RWPE2 (cell line): ENCODE measurements at regions not wholly inside any gene's neighbourhood (a gene's known extent, or its start where the extent isn't known, plus 50 kb on each side); places are given as distances from the start of the nearest gene placed in this dataset.
"Not testable (repeated sequence)": the region's sequence is repeated elsewhere in the genome, so short reads cannot be mapped to it uniquely, and the experiment has no call there.

ENCODE experiments used
- ATAC-seq: fragments of 200-7000 bp; cut with Tn5 transposase; 3 replicates; pipeline ENCODE4 v1.9.1; 2021; ENCODE audit warnings: low read depth
- DNase-seq: peaks from one replicate; pipeline ENCODE4 v3.0.0-alpha.2; 2020; ENCODE audit warnings: low spot score
- H3K27ac ChIP-seq: fragments of 450-650 bp; 2 replicates; pipeline ENCODE4 v1.5.1; 2017; ENCODE audit warnings: mild to moderate bottlenecking; ENCODE audit not compliant: poor library complexity, severe bottlenecking
- H3K27me3 ChIP-seq: fragments of 250-450 bp; sonication (Bioruptor Pico); 2 replicates; pipeline ENCODE4 v1.5.1; 2021; ENCODE audit warnings: mild to moderate bottlenecking, moderate library complexity; ENCODE audit not compliant: insufficient read depth, poor library complexity, severe bottlenecking
- H3K36me3 ChIP-seq: fragments of 250-450 bp; sonication (Bioruptor Pico); 2 replicates; pipeline ENCODE4 v1.5.1; 2020; ENCODE audit warnings: low read depth, mild to moderate bottlenecking, moderate library complexity
- H3K4me1 ChIP-seq: fragments of 250-450 bp; sonication (Bioruptor Pico); 2 replicates; pipeline ENCODE4 v1.5.1; 2021; ENCODE audit warnings: mild to moderate bottlenecking, moderate library complexity; ENCODE audit not compliant: insufficient read depth, poor library complexity, severe bottlenecking
- H3K4me3 ChIP-seq: fragments of 250-450 bp; sonication (Bioruptor Pico); 2 replicates; pipeline ENCODE4 v1.5.1; 2021; ENCODE audit warnings: mild to moderate bottlenecking, moderate library complexity; ENCODE audit not compliant: severe bottlenecking
- H3K9me3 ChIP-seq: fragments of 250-450 bp; sonication (Bioruptor Pico); 2 replicates; pipeline ENCODE4 v1.5.1; 2021; ENCODE audit warnings: mild to moderate bottlenecking, moderate library complexity; ENCODE audit not compliant: severe bottlenecking
- TF ChIP-seq, protein P1 (sequence below): fragments of 450-650 bp; IDR thresholded peaks from one replicate; pipeline ENCODE4 v1.5.1; 2017; ENCODE audit warnings: mild to moderate bottlenecking, moderate library complexity; ENCODE audit not compliant: poor library complexity, severe bottlenecking

DNA sequence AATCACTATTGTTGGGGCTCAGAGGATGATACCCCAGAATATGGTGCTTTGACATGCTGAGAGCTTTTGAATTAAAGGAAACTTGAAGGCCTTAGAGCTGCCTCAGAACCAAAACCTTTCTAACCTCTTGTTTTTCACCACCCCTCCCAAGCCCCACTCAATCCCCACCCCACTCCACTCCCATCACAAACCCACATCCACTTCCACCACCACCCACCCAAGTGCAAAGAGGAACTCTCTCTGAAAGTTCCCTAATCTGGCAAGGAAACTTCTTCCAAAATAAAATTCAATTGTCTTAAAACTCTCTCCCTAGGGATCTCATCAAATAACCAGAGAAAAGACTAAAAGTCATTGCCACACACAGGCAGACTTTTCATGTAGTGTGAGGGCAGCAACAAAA, 301.2 kb upstream of the ARHGEF26 start:
- TF ChIP-seq, protein P1, sequence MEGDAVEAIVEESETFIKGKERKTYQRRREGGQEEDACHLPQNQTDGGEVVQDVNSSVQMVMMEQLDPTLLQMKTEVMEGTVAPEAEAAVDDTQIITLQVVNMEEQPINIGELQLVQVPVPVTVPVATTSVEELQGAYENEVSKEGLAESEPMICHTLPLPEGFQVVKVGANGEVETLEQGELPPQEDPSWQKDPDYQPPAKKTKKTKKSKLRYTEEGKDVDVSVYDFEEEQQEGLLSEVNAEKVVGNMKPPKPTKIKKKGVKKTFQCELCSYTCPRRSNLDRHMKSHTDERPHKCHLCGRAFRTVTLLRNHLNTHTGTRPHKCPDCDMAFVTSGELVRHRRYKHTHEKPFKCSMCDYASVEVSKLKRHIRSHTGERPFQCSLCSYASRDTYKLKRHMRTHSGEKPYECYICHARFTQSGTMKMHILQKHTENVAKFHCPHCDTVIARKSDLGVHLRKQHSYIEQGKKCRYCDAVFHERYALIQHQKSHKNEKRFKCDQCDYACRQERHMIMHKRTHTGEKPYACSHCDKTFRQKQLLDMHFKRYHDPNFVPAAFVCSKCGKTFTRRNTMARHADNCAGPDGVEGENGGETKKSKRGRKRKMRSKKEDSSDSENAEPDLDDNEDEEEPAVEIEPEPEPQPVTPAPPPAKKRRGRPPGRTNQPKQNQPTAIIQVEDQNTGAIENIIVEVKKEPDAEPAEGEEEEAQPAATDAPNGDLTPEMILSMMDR = no peak
- H3K27ac ChIP-seq = no peak overlapping the region
- no peaks in the 10 kb centered on the region for H3K27me3 ChIP-seq
- H3K4me3 ChIP-seq = no peak overlapping the region
- H3K36me3 ChIP-seq = no peaks in the 10 kb centered on the region
- ATAC-seq = no peak
- H3K9me3 ChIP-seq = no peaks in the 10 kb centered on the region
- H3K4me1 ChIP-seq = no peaks in the 10 kb centered on the region
- no peak for DNase-seq

DNA sequence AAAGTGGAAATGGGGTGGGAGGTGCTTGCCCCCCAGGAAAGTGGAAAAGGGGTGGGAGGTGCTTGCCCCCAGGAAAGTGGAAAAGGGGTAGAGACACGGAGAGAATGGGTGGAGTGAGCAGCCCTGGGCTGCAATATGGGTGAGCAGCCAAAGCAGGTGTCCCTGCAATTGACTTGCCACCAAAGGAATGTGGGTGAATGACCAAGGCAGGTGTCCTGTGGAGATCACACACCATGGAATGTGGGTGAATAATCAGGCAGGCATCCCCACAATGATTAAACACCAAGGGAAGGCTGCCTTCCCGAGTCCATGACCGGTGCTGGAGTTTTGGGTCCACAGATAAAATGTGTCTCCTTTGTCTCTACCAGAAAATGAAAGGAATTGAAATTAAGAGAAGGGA, 292.8 kb upstream of the ARHGEF26 start:
- not testable (repeated sequence) for H3K36me3 ChIP-seq, H3K27me3 ChIP-seq, ATAC-seq, H3K9me3 ChIP-seq, H3K4me3 ChIP-seq, DNase-seq
- Histone ChIP-seq H3K27ac (peak overlapping the region; percentile 93), H3K4me1 (peaks cover 31% of the 10 kb centered on the region)

DNA sequence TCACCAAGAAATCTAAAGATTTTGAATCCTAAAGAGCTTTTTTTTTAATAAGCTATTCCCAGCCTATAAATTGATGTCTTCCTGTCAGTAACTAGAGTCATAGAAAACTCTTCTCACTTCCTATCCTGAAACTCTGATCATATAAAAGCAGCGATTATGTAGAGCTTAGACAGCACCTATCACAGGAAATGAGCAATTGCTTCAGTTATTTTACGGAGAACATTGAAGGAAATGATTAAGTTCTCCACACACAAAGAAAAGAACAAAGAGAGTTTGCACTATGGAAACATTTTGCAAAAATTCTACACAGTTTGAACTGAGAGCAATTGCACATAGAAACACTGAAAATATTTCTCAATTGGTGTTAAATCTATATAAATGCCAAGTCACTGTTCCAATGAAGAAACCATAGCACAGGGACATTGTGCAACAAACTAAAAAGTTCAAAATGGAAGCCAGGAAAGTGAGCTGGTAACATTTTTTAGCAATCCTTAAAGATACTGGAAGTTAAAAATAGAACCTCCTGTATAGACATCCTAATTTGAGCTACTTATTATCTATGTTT, 291.5 kb upstream of the ARHGEF26 start:
- TF ChIP-seq, protein P1 = no peak
- Histone ChIP-seq H3K27me3 (no peaks in the 10 kb centered on the region), H3K36me3 (no peaks in the 10 kb centered on the region), H3K4me1 (peaks cover 31% of the 10 kb centered on the region), H3K27ac (peak overlapping the region; percentile 93), H3K9me3 (no peaks in the 10 kb centered on the region), H3K4me3 (no peak overlapping the region)
- ATAC-seq (peak; percentile 95), DNase-seq (no peak)

DNA sequence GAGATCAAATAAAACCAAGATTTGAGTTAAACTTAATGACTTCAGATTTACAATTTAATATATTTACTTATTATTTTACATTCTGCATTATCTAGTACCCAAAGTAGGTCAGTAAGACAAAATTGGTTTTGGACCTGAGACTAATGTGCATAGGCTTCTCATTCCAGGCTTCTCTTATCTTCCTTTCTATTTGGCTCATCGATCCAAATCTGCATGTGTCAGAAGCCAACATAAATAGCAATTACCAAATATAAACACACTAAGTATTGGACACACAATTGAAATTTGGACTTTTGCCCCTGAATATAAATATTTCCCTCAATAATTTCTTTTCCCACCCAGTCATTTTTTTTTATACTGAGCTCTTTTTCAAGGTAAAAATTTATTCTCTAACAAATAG, 290.6 kb upstream of the ARHGEF26 start:
- TF ChIP-seq, protein P1 = no peak
- no peak for DNase-seq

DNA sequence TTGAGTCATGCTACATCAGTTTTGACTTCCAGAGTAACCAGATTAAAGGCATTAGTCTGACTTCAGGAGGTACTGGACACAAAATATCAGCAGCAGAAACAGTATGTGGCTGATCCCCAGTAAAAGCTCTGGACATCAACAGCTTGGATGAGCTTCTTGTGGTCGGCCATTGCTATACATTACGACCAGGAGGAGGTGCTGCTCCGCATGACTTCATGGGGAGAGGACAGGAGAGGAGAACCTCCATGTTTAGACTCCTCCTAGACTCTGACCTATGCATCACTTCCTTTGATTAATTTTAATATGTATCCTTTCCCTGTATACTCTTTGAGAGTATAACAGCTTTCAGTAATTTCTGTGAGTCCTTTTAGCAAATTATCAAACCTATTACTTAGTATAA, 285.6 kb upstream of the ARHGEF26 start:
- ATAC-seq (no peak), DNase-seq (no peak)
- Histone ChIP-seq H3K4me3 (no peak overlapping the region), H3K36me3 (no peaks in the 10 kb centered on the region), H3K27ac (no peak overlapping the region), H3K9me3 (no peaks in the 10 kb centered on the region), H3K4me1 (peaks cover 4% of the 10 kb centered on the region), H3K27me3 (no peaks in the 10 kb centered on the region)
- TF ChIP-seq, protein P1 = no peak

More for the DNA sequence above, 290.6 kb upstream of the ARHGEF26 start:
- no peaks in the 10 kb centered on the region for H3K9me3 ChIP-seq
- peaks cover 31% of the 10 kb centered on the region for H3K4me1 ChIP-seq
- no peaks in the 10 kb centered on the region for H3K27me3 ChIP-seq
- H3K27ac ChIP-seq = peak overlapping the region; percentile 93
- no peak overlapping the region for H3K4me3 ChIP-seq
- no peak for ATAC-seq
- H3K36me3 ChIP-seq = no peaks in the 10 kb centered on the region
